ENCODE measurements at regions not wholly inside any gene's neighbourhood (a gene's known extent, or its start where the extent isn't known, plus 50 kb on each side); places are given as distances from the start of the nearest gene placed in this dataset.

- no peak for TF ChIP-seq CTCF (IDR thresholded peaks at IDR 0.05; ENCODE audit: insufficient read depth, low read depth, low read length)
- no peak for TF ChIP-seq EZH2 (IDR thresholded peaks at IDR 0.05; ENCODE audit: insufficient read depth, low read length)
These were observed 61.2 kb upstream of the DAPP1 start for GRCh38 chr4:99755223-99755944.

Measured in astrocyte (in vitro differentiated cells and primary cell).